Erythroblast (primary cell): ENCODE measurements at regions not wholly inside any gene's neighbourhood (a gene's known extent, or its start where the extent isn't known, plus 50 kb on each side); places are given as distances from the start of the nearest gene placed in this dataset.

Experiments
- DNase-seq, 2 experiments: peaks; one replicate each; lab custom pipeline; 2025; lab: John Stamatoyannopoulos, UW
- GATA1 ChIP-seq: IDR thresholded peaks from 2 replicates; pipeline ENCODE4 v1.6.1; 2011; ENCODE audit warnings: low read depth, mild to moderate bottlenecking, control low read depth, low read length, moderate library complexity
- POLR2A ChIP-seq: IDR thresholded peaks from 2 replicates; pipeline ENCODE4 v1.6.1; 2011; ENCODE audit warnings: mild to moderate bottlenecking, low read length

- TF ChIP-seq POLR2A (no peak), GATA1 (no peak)
Measured at GRCh38 chr10:50936335-50936734, 50.9 kb upstream of the A1CF start.

DNA sequence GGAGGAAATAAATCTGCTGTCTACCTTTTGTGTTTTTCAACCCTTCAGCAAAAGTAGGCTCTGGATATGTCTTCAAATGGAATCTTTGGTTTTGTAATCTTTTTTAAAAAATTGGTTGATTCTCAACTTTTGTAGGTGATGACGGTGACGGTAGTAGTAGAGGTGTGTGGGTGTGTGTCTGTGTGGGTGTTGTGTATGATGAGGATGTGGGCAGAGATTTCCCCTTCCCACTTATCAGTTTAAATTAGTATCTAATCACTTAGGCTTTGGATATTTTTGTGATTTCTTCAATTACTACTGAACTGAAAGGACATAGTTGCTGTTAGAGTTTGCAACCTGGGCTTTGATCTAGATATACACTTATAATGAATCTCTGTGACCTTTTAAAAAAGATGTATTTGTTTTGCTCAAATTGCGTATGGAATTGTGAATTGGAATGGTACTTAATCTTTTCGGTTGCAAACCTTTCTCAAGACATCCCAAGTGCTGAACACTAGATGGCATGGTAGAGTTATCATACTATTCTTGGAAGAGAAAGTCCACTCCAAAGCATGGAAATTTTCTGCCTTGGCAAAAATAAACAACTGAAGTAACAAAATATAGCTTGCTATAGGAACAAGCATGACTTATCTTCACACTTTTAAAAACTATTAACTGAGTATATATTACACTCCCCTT is 51.9 kb upstream of the A1CF start:
- TF ChIP-seq POLR2A (no peak), GATA1 (no peak)
- DNase-seq, result peak in 1 of 2 experiments; percentile 11

More at GRCh38 chr10:50936335-50936734, 50.9 kb upstream of the A1CF start:
- no peak for DNase-seq

DNA sequence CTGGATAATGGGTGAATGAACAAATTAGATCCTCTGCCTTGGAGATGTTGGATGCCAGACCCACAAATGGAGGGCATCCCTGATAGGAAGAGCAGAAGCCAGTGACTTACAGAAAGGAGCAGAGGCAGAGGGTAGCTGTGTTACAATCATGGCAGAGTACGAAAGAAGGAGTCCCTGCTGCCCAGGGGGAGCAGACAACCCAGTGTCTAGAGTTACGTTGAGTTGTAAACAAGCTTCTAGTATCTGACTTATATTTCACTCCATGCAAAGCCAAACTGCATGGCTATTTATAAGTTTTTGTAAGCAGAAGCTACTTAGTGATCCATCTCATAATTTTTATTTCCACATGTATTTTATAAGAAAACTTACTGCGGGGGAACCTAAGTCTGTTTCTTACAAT is 56.2 kb upstream of the A1CF start:
- no peak for DNase-seq
- TF ChIP-seq POLR2A (no peak), GATA1 (no peak)

DNA sequence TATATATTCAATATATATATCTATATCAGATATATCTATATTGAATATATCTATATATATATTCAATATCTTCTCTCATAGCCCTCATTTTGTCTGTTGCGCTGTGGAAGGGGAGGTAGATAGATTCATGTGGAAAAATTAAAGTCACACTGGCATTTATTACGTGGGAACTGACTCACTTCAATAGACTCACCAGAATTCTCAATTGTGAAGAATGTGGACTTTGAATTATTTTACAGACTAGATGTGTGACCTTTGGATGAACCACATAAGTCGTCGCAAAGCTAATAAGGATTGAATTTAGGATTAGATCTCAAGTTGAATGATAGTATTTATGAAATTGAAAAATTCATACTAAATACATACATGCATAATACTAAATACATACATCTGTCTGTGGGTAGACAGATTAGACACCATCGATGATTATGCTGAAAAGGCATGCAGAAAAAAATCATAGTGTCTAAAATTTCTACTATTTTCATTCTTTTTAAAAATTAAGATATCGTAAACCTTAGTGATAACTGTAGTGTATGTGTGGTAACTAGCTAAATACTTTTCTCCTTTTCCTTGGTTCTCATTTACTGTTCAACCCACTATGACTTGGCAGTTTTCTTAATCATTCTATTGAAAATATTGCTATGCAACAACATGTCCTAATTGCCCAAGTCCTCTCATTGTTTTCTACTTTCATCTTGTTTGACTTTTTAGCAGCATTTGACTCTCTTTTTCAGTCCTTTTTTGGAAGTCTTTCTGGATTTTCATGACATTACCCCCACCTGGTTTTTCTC is 61.8 kb upstream of the A1CF start:
- TF ChIP-seq POLR2A (no peak), GATA1 (no peak)
- DNase-seq, result no peak

DNA sequence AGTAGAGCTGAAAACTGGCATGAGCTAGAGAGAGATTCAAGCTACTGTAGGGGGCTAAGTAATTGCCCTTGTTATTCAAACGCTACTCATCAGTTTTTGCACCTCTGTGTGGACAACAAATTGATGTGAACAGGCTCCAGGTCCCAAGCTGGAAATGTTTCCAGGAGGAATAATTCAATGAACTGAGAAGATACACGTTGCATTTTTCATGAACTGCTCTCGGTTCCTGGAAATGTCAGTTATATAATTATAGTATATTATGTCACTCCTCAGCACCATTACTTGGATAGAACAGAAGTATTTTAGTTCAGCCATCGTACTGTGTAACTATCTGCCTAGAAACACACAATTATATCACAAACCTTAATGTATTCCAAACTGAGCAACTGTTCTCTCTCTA is 65.9 kb upstream of the A1CF start:
- DNase-seq, result no peak
- TF ChIP-seq GATA1 (no peak), POLR2A (no peak)

DNA sequence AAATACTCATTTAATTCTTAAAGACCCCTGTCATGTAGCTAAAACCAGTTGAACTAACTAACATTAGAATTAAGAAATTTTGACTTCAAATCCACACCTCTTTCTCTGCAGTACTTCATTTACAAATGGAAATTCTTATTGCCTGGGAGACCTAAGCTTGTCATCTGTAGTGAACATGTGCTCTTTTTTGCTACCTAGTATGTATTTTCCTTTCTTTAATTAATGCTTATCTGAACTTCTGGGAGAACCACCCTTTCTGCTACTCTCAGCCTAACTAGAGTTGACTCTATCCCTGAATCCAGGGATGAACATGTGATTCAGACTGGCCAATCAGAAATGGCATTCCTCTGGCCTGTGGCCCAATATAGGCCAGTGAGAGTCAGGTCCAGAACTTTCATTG is 75.9 kb upstream of the A1CF start:
- no peak for DNase-seq
- TF ChIP-seq POLR2A (no peak), GATA1 (no peak)

- no peak for DNase-seq
- TF ChIP-seq GATA1 (no peak), POLR2A (no peak)
Measured at GRCh38 chr10:50963063-50963462, 77.6 kb upstream of the A1CF start.

GRCh38 chr10:50968386-50969091 is 83.1 kb upstream of the A1CF start:
- DNase-seq, result no peak
- TF ChIP-seq POLR2A, result no peak
- no peak for TF ChIP-seq GATA1

DNA sequence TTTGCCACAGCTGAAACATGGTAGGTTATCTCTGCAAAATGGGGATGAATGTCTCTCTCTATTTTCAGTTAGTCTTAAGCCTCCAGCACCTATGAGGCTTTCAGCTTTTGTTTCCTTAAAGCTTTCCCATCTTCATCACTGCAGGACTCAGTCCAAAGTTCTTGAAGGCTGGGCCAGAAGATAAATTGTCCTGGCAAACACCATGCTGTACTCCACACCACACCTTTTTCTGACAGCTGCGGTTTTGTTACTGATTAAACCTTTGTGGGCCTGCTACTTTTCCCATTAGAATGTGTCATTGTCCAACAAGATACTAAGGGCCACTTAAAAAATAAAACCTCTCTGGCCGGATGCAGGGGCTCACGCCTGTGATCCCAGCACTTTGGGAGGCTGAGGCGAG is 87.2 kb upstream of the A1CF start:
- no peak for DNase-seq
- TF ChIP-seq GATA1, result no peak
- TF ChIP-seq POLR2A, result no peak

DNA sequence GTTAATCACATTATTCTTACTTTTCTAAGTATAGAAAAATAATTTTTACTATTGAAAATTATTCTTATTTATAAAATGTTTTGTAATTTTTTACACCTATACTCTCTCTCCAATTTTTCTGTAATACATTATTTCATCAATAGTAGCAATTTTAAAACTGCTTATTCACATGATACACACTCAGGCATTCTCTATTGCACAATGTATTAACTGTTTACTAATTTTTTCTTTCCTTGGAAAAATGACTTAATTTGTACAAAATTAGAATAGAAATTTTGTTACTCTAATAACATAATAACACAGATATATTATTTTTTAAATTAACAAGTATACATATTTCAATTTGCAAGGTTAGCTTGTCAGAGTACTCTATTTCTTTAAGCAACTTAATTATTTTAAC is 92.9 kb upstream of the PRKG1 start:
- TF ChIP-seq POLR2A (no peak), GATA1 (no peak)
- DNase-seq, result no peak

DNA sequence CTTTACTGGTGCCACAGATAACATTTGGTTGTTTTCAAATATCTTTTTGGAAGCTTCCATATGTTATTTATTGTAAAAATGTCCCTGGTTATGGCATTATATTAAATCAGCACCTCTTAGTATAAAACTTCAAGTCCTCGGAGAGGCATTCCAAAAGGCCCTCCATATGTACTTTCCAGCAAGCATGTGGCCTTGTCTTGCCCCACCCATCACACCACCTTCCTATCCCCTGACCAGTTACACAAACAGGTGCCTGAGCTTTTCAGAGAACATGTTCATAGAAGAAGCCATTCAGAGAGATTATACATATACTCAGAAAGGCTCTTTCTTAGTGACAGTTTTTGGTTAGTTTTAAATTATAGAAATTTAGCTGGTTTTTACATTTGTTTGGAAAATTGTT is 92.4 kb upstream of the PRKG1 start:
- TF ChIP-seq GATA1 (no peak), POLR2A (no peak)
- no peak for DNase-seq

DNA sequence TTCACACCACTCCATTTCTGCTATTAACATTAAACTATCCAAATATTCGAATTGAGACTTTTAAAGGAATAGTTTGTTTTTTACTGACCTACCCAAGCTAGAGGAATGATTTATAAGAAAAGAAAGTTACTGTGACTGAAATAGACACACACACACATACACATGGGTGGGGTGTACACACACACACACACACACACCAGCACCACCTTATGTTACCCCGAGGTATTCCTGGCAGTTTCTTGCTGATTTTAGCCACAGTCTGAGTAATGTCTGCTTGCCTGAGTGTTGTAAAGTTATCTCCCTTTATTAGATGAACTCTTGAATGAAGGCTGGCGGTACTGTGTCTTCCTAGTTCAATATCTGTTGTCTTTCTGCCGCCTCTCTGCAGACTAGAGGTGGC is 91.3 kb upstream of the PRKG1 start:
- TF ChIP-seq GATA1 (no peak), POLR2A (no peak)
- no peak for DNase-seq

DNA sequence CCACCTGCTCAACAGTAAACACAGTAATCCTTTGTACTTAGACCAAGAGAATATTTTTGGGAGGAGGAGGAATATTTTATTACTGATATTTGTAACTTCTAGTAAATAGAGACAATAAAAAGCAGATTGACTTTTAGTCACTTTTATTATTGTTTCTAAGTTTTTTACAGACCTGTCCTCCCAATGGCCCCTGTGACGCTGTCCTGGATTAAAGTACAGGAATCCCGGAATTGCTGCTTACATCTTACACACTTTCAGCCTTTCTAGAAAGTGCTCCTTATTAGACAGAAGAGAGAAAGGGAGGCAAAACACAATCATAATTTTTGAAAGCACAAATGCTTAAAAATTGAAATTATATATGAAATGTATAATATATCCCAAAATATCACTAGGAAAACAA is 86.4 kb upstream of the PRKG1 start:
- no peak for TF ChIP-seq GATA1
- TF ChIP-seq POLR2A, result no peak
- DNase-seq, result no peak

DNA sequence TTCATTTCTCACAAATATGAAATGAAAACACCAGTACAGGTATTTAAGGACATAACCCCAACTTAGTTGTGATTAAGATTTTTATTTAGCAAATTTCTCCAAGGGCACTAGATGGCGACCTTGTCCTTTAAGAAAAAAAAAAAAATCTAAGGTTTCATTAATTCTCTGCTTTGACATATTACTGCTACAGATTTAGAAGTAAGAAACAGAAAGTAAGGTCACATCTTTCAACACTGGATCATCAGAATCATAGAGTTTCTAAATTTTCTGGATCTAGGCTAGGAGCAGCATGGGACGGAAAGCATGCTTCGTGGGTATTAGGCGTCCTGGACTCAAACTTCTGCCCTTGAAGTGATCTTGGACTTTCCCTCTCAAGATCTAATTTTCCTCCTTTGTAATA is 85.5 kb upstream of the PRKG1 start:
- peak in 1 of 2 experiments; percentile 12 for DNase-seq
- TF ChIP-seq GATA1, result no peak
- TF ChIP-seq POLR2A, result no peak
